HUES64 (cell line): ENCODE measurements at regions not wholly inside any gene's neighbourhood (a gene's known extent, or its start where the extent isn't known, plus 50 kb on each side); places are given as distances from the start of the nearest gene placed in this dataset.

Experiments
- H3K27ac ChIP-seq: 2 replicates; pipeline ENCODE4 v1.7.0; 2013; ENCODE audit warnings: low read depth, low read length, inconsistent platforms
- H3K27me3 ChIP-seq: 2 replicates; pipeline ENCODE4 v1.6.1; 2013; ENCODE audit warnings: mild to moderate bottlenecking, low read length; ENCODE audit not compliant: insufficient read depth
- H3K36me3 ChIP-seq: 2 replicates; pipeline ENCODE4 v1.6.1; 2013; ENCODE audit warnings: mild to moderate bottlenecking, low read length; ENCODE audit not compliant: insufficient read depth
- H3K4me1 ChIP-seq: 2 replicates; pipeline ENCODE4 v1.6.1; 2013; ENCODE audit warnings: mild to moderate bottlenecking, low read length, moderate library complexity; ENCODE audit not compliant: insufficient read depth
- H3K4me3 ChIP-seq: 2 replicates; pipeline ENCODE4 v1.5.1; 2013; ENCODE audit warnings: mild to moderate bottlenecking, low read length, moderate library complexity
- H3K9ac ChIP-seq: 2 replicates; pipeline ENCODE4 v1.6.1; 2013; ENCODE audit warnings: mild to moderate bottlenecking, low read depth, low read length
- H3K9me3 ChIP-seq: 2 replicates; pipeline ENCODE4 v1.6.1; 2013; ENCODE audit warnings: low read depth, low read length; ENCODE audit not compliant: insufficient read depth
- WGBS: fragments of 150-250, 120-280 bp; methylation state at CpG from one replicate; pipeline ENCODE4 v1.1.7; 2013; ENCODE audit warnings: missing lambda C conversion rate; 5-methylcytosine and 5-hydroxymethylcytosine counted together

- Histone ChIP-seq H3K27me3 (no peaks in the 10 kb centered on the region), H3K9me3 (no peaks in the 10 kb centered on the region), H3K27ac (no peak overlapping the region), H3K4me1 (no peaks in the 10 kb centered on the region), H3K9ac (no peak overlapping the region), H3K4me3 (no peak overlapping the region), H3K36me3 (no peaks in the 10 kb centered on the region)
- WGBS: 95% methylated on average over 34 of the region's 34 CpGs
Measured at GRCh38 chr2:11104794-11105660, 50.2 kb upstream of the SLC66A3 start.
